CD4-positive, alpha-beta T cell treated with Interleukin-12 subunit alpha and Interleukin-12 subunit beta, for 1 hour (primary cell): ENCODE measurements at regions not wholly inside any gene's neighbourhood (a gene's known extent, or its start where the extent isn't known, plus 50 kb on each side); places are given as distances from the start of the nearest gene placed in this dataset.

ENCODE experiments used
- DNase-seq: peaks from one replicate; pipeline ENCODE4 v3.0.0-alpha.2; 2020

- no peak for DNase-seq
These were observed 673.8 kb upstream of the SALL3 start for GRCh38 chr18:78305789-78306188.

GRCh38 chr18:78309307-78309706 lies 670.3 kb upstream of the SALL3 start:
- no peak for DNase-seq

GRCh38 chr18:78309924-78310323 lies 669.7 kb upstream of the SALL3 start:
- DNase-seq, result no peak

GRCh38 chr18:78319264-78319663 lies 660.4 kb upstream of the SALL3 start:
- DNase-seq, result no peak

GRCh38 chr18:78319961-78320360 lies 659.7 kb upstream of the SALL3 start:
- DNase-seq, result no peak

- DNase-seq, result no peak
These were observed 658.2 kb upstream of the SALL3 start for GRCh38 chr18:78321402-78321801.

GRCh38 chr18:78323453-78324197 lies 656.0 kb upstream of the SALL3 start:
- DNase-seq, result no peak

GRCh38 chr18:78327643-78328042 lies 652.0 kb upstream of the SALL3 start:
- DNase-seq, result no peak

GRCh38 chr18:78330766-78331165 lies 648.9 kb upstream of the SALL3 start:
- no peak for DNase-seq

- DNase-seq, result no peak
These were observed 626.7 kb upstream of the SALL3 start for GRCh38 chr18:78352910-78353309.

- no peak for DNase-seq
These were observed 617.4 kb upstream of the SALL3 start for GRCh38 chr18:78362198-78362597.

- no peak for DNase-seq
These were observed 615.8 kb upstream of the SALL3 start for GRCh38 chr18:78363556-78364387.

- no peak for DNase-seq
These were observed 615.1 kb upstream of the SALL3 start for GRCh38 chr18:78364388-78364960.

- no peak for DNase-seq
These were observed 611.6 kb upstream of the SALL3 start for GRCh38 chr18:78367996-78368395.

GRCh38 chr18:78368726-78369125 lies 610.9 kb upstream of the SALL3 start:
- no peak for DNase-seq

- DNase-seq, result no peak
These were observed 603.6 kb upstream of the SALL3 start for GRCh38 chr18:78376046-78376445.

- no peak for DNase-seq
These were observed 601.2 kb upstream of the SALL3 start for GRCh38 chr18:78378403-78378802.

GRCh38 chr18:78378983-78379382 lies 600.6 kb upstream of the SALL3 start:
- no peak for DNase-seq

GRCh38 chr18:78390348-78390951 lies 589.2 kb upstream of the SALL3 start:
- no peak for DNase-seq

- DNase-seq, result no peak
These were observed 588.7 kb upstream of the SALL3 start for GRCh38 chr18:78390952-78391348.

- DNase-seq, result no peak
These were observed 586.3 kb upstream of the SALL3 start for GRCh38 chr18:78393086-78393862.

GRCh38 chr18:78396077-78396476 lies 583.5 kb upstream of the SALL3 start:
- DNase-seq, result no peak

- no peak for DNase-seq
These were observed 582.9 kb upstream of the SALL3 start for GRCh38 chr18:78396756-78397155.
